GM23338 (cell line): ENCODE measurements at regions not wholly inside any gene's neighbourhood (a gene's known extent, or its start where the extent isn't known, plus 50 kb on each side); places are given as distances from the start of the nearest gene placed in this dataset.

ENCODE experiments used
- ATAC-seq: fragments of 200-7000 bp; cut with Tn5 transposase; 3 replicates; pipeline ENCODE4 v1.9.1; 2020
- DNase-seq: peaks from one replicate; pipeline ENCODE4 v3.0.0-alpha.2; 2015; ENCODE audit warnings: low spot score
- H2AFZ ChIP-seq: fragments of 200-600 bp; sonication (generic); 2 replicates; pipeline ENCODE4 v1.8.0; 2016; ENCODE audit warnings: antibody characterized with exemption, mild to moderate bottlenecking, moderate library complexity
- H3F3A ChIP-seq: fragments of 200-600 bp; sonication (generic); replicated peaks from 2 replicates; pipeline ENCODE4 v1.8.0; 2017; ENCODE audit warnings: antibody characterized with exemption, mixed run types, low read depth
- H3K27ac ChIP-seq: fragments of 200-600 bp; sonication (generic); 2 replicates; pipeline ENCODE4 v1.6.1; 2016; ENCODE audit warnings: low read depth
- H3K27me3 ChIP-seq: fragments of 200-600 bp; sonication (generic); 2 replicates; pipeline ENCODE4 v1.8.0; 2016; ENCODE audit warnings: mild to moderate bottlenecking, mixed run types, moderate library complexity; ENCODE audit not compliant: insufficient read depth
- H3K36me3 ChIP-seq: fragments of 200-600 bp; sonication (generic); 2 replicates; pipeline ENCODE4 v1.8.0; 2016; ENCODE audit warnings: mild to moderate bottlenecking; ENCODE audit not compliant: insufficient read depth
- H3K4me1 ChIP-seq: fragments of 200-600 bp; sonication (generic); 2 replicates; pipeline ENCODE4 v1.8.0; 2016; ENCODE audit warnings: mild to moderate bottlenecking, moderate library complexity; ENCODE audit not compliant: insufficient read depth
- H3K4me2 ChIP-seq: fragments of 200-600 bp; sonication (generic); 2 replicates; pipeline ENCODE4 v1.7.1; 2017; ENCODE audit warnings: mixed run types
- H3K4me3 ChIP-seq: fragments of 200-600 bp; sonication (generic); 2 replicates; pipeline ENCODE4 v1.6.1; 2016; ENCODE audit warnings: mixed run types
- H3K79me2 ChIP-seq: fragments of 200-600 bp; sonication (generic); replicated peaks from 2 replicates; pipeline ENCODE4 v1.8.0; 2017; ENCODE audit warnings: mild to moderate bottlenecking; ENCODE audit not compliant: insufficient read depth
- H3K9me2 ChIP-seq: fragments of 200-600 bp; sonication (generic); 2 replicates; pipeline ENCODE4 v1.8.0; 2017; ENCODE audit not compliant: insufficient read depth
- H4K20me1 ChIP-seq: fragments of 200-600 bp; sonication (generic); replicated peaks from 2 replicates; pipeline ENCODE4 v1.8.0; 2017; ENCODE audit warnings: mild to moderate bottlenecking; ENCODE audit not compliant: insufficient read depth
- H3K27ac Mint-ChIP-seq: 2 replicates; pipeline ENCODE4 v1.8.0; 2020; ENCODE audit warnings: inconsistent platforms, mild to moderate bottlenecking, moderate library complexity, mixed read lengths
- H3K27me3 Mint-ChIP-seq: 3 replicates; pipeline ENCODE4 v1.8.0; 2022; ENCODE audit warnings: low read depth, mild to moderate bottlenecking, moderate library complexity, mixed read lengths, inconsistent platforms; ENCODE audit not compliant: insufficient read depth, poor library complexity
- H3K36me3 Mint-ChIP-seq: 3 replicates; pipeline ENCODE4 v1.8.0; 2021; ENCODE audit warnings: low read depth, mild to moderate bottlenecking, inconsistent platforms, moderate library complexity, mixed read lengths
- H3K4me1 Mint-ChIP-seq: 3 replicates; pipeline ENCODE4 v1.8.0; 2020; ENCODE audit warnings: mild to moderate bottlenecking, inconsistent platforms, mixed read lengths
- H3K4me3 Mint-ChIP-seq: 3 replicates; pipeline ENCODE4 v1.8.0; 2021; ENCODE audit warnings: moderate library complexity, mild to moderate bottlenecking, inconsistent platforms, mixed read lengths
- H3K9me3 Mint-ChIP-seq: 3 replicates; pipeline ENCODE4 v1.8.0; 2020; ENCODE audit warnings: moderate library complexity, mild to moderate bottlenecking, inconsistent platforms, mixed read lengths
- ETS1 ChIP-seq: IDR thresholded peaks from 2 replicates; pipeline ENCODE4 v1.6.1; 2016; ENCODE audit warnings: antibody characterized with exemption
- JUNB ChIP-seq: IDR thresholded peaks from one replicate; pipeline ENCODE4 v1.6.1; 2016; ENCODE audit warnings: antibody characterized with exemption; ENCODE audit not compliant: unreplicated experiment
- POLR2AphosphoS5 ChIP-seq: IDR thresholded peaks from 2 replicates; pipeline ENCODE4 v1.6.1; 2016; ENCODE audit warnings: antibody characterized with exemption, low read depth
- REST ChIP-seq: IDR thresholded peaks from one replicate; pipeline ENCODE4 v1.6.1; 2018; ENCODE audit warnings: antibody characterized with exemption; ENCODE audit not compliant: unreplicated experiment
- STAT1 ChIP-seq: IDR thresholded peaks from one replicate; pipeline ENCODE4 v1.6.1; 2016; ENCODE audit warnings: antibody characterized with exemption; ENCODE audit not compliant: unreplicated experiment
- ZNF114 ChIP-seq: fragments of 250-450 bp; sonication (Bioruptor Pico); IDR thresholded peaks from 2 replicates; pipeline ENCODE4 v1.5.0; 2020; ENCODE audit warnings: mild to moderate bottlenecking, moderate library complexity

GRCh38 chr3:98968824-98969223 lies 67.3 kb upstream of the DCBLD2 start (continued):
- no peak for TF ChIP-seq ZNF114 (CRISPR knock-in tag)

GRCh38 chr3:98968347-98968746 lies 66.9 kb upstream of the DCBLD2 start:
- H3K9me3 Mint-ChIP-seq = peaks cover 3% of the 10 kb centered on the region; the same call in 1 of the 3 replicates
- H3K4me2 ChIP-seq = no peak overlapping the region
- no peak overlapping the region for H2AFZ ChIP-seq
- H3K79me2 ChIP-seq = no peaks in the 10 kb centered on the region
- no peaks in the 10 kb centered on the region for H3K4me1 ChIP-seq
- no peak overlapping the region for H3K27ac ChIP-seq
- H3K27me3 ChIP-seq = no peaks in the 10 kb centered on the region
- no peaks in the 10 kb centered on the region for H3F3A ChIP-seq
- H3K36me3 Mint-ChIP-seq = peaks cover 2% of the 10 kb centered on the region; the same call in 1 of the 3 replicates
- H3K4me3 Mint-ChIP-seq = no peak overlapping the region
- DNase-seq = no peak
- H3K36me3 ChIP-seq = no peaks in the 10 kb centered on the region
- no peak overlapping the region for H3K27ac Mint-ChIP-seq
- no peaks in the 10 kb centered on the region for H3K4me1 Mint-ChIP-seq
- TF ChIP-seq ZNF114 (CRISPR knock-in tag) = no peak
- no peak for TF ChIP-seq JUNB
- no peak for TF ChIP-seq POLR2AphosphoS5
- TF ChIP-seq ETS1 = no peak
- H3K9me2 ChIP-seq = no peaks in the 10 kb centered on the region
- H3K4me3 ChIP-seq = no peak overlapping the region
- no peak for ATAC-seq
- H4K20me1 ChIP-seq = no peaks in the 10 kb centered on the region
- peaks cover 3% of the 10 kb centered on the region for H3K27me3 Mint-ChIP-seq

- Mint-ChIP-seq H3K4me3 (no peak overlapping the region), H3K36me3 (0 out of 3 replicates have a peak, but pooled peaks cover under 1% of the 10 kb centered on the region), H3K9me3 (peaks cover under 1% of the 10 kb centered on the region; the same call in 1 of the 3 replicates), H3K4me1 (no peaks in the 10 kb centered on the region), H3K27me3 (peaks cover under 1% of the 10 kb centered on the region), H3K27ac (no peak overlapping the region)
- H3K27me3 ChIP-seq = no peaks in the 10 kb centered on the region
- DNase-seq (no peak), ATAC-seq (no peak)
- H3K79me2 ChIP-seq = no peaks in the 10 kb centered on the region
- H3K27ac ChIP-seq = no peak overlapping the region
- H4K20me1 ChIP-seq = no peaks in the 10 kb centered on the region
- no peak overlapping the region for H3K4me2 ChIP-seq
- no peaks in the 10 kb centered on the region for H3K9me2 ChIP-seq
- no peak overlapping the region for H3K4me3 ChIP-seq
- H3K4me1 ChIP-seq = no peaks in the 10 kb centered on the region
- H3F3A ChIP-seq = no peaks in the 10 kb centered on the region
- no peaks in the 10 kb centered on the region for H3K36me3 ChIP-seq
- TF ChIP-seq REST (no peak), STAT1 (no peak), POLR2AphosphoS5 (no peak)
- H2AFZ ChIP-seq = no peak overlapping the region
These were observed 66.3 kb upstream of the DCBLD2 start for GRCh38 chr3:98967758-98968157.
